ENCODE measurements at regions not wholly inside any gene's neighbourhood (a gene's known extent, or its start where the extent isn't known, plus 50 kb on each side); places are given as distances from the start of the nearest gene placed in this dataset.

- Histone ChIP-seq H3K27ac (replicated peaks) (no peak overlapping the region), H3K36me3 (no peaks in the 10 kb centered on the region), H3K27me3 (ENCODE audit: low read depth) (peaks cover 56% of the 10 kb centered on the region), H3K4me3 (no peak overlapping the region), H3K4me1 (no peaks in the 10 kb centered on the region), H3K9me3 (replicated peaks) (peaks cover 7% of the 10 kb centered on the region)
- intact Hi-C loops (cut with micrococcal nuclease): no loop called here
- no peak for TF ChIP-seq CTCF (IDR thresholded peaks at IDR 0.05; ENCODE audit: borderline replicate concordance)
- no peak for DNase-seq
These were observed 98.2 kb upstream of the ALX4 start for GRCh38 chr11:44408141-44408540.

- Histone ChIP-seq H3K27ac (replicated peaks) (no peak overlapping the region), H3K4me1 (no peaks in the 10 kb centered on the region), H3K27me3 (ENCODE audit: low read depth) (peaks cover 56% of the 10 kb centered on the region), H3K4me3 (no peak overlapping the region), H3K36me3 (no peaks in the 10 kb centered on the region), H3K9me3 (replicated peaks) (peaks cover 7% of the 10 kb centered on the region)
- no peak for DNase-seq
- intact Hi-C loops (cut with micrococcal nuclease): no loop called here
- TF ChIP-seq CTCF (IDR thresholded peaks at IDR 0.05; ENCODE audit: borderline replicate concordance): no peak
These were observed 99.0 kb upstream of the ALX4 start for GRCh38 chr11:44408711-44409470.

GRCh38 chr11:44409558-44410236, 99.8 kb upstream of the ALX4 start:
- intact Hi-C loops (cut with micrococcal nuclease): no loop called here
- TF ChIP-seq CTCF (IDR thresholded peaks at IDR 0.05; ENCODE audit: borderline replicate concordance): no peak

GRCh38 chr11:44416776-44417175, 106.8 kb upstream of the ALX4 start:
- Histone ChIP-seq H3K27ac (replicated peaks) (no peak overlapping the region), H3K4me3 (no peak overlapping the region), H3K27me3 (ENCODE audit: low read depth) (no peaks in the 10 kb centered on the region), H3K36me3 (no peaks in the 10 kb centered on the region), H3K9me3 (replicated peaks) (peaks cover 5% of the 10 kb centered on the region), H3K4me1 (no peaks in the 10 kb centered on the region)
- DNase-seq: no peak
- intact Hi-C loops (cut with micrococcal nuclease): no loop called here
- no peak for TF ChIP-seq CTCF (IDR thresholded peaks at IDR 0.05; ENCODE audit: borderline replicate concordance)

More at GRCh38 chr11:44409558-44410236, 99.8 kb upstream of the ALX4 start:
- Histone ChIP-seq H3K4me1 (no peaks in the 10 kb centered on the region), H3K27me3 (ENCODE audit: low read depth) (peaks cover 56% of the 10 kb centered on the region), H3K27ac (replicated peaks) (no peak overlapping the region), H3K4me3 (no peak overlapping the region), H3K36me3 (no peaks in the 10 kb centered on the region), H3K9me3 (replicated peaks) (peaks cover 7% of the 10 kb centered on the region)
- no peak for DNase-seq

- no peaks in the 10 kb centered on the region for H3K9me3 ChIP-seq (replicated peaks)
- H3K4me1 ChIP-seq: no peaks in the 10 kb centered on the region
- H3K4me3 ChIP-seq: no peak overlapping the region
- H3K27ac ChIP-seq (replicated peaks): no peak overlapping the region
- DNase-seq: no peak
- no peaks in the 10 kb centered on the region for H3K36me3 ChIP-seq
- intact Hi-C loops (cut with micrococcal nuclease): no loop called here
- TF ChIP-seq CTCF (IDR thresholded peaks at IDR 0.05; ENCODE audit: borderline replicate concordance): no peak
- no peaks in the 10 kb centered on the region for H3K27me3 ChIP-seq (ENCODE audit: low read depth)
These were observed 108.0 kb upstream of the ALX4 start for GRCh38 chr11:44417731-44418455.

Data from left ventricle myocardium inferior (tissue), 1 donor.